Ishikawa (cell line): ENCODE measurements at regions not wholly inside any gene's neighbourhood (a gene's known extent, or its start where the extent isn't known, plus 50 kb on each side); places are given as distances from the start of the nearest gene placed in this dataset.

ENCODE experiments used
- CEBPB ChIP-seq: IDR thresholded peaks from 2 replicates; pipeline ENCODE4 v1.6.1; 2012
- EP300 ChIP-seq: IDR thresholded peaks from 2 replicates; pipeline ENCODE4 v1.6.1; 2012; ENCODE audit warnings: borderline replicate concordance
- NFIC ChIP-seq: IDR thresholded peaks from 2 replicates; pipeline ENCODE4 v1.6.1; 2012
- RAD21 ChIP-seq: IDR thresholded peaks from 2 replicates; pipeline ENCODE4 v1.6.1; 2012; ENCODE audit warnings: low read depth
- REST ChIP-seq: IDR thresholded peaks from 2 replicates; pipeline ENCODE4 v1.6.1; 2012; ENCODE audit warnings: low read depth, mild to moderate bottlenecking
- TAF1 ChIP-seq: IDR thresholded peaks from 2 replicates; pipeline ENCODE4 v1.6.1; 2012; ENCODE audit warnings: low read depth, mild to moderate bottlenecking

- TF ChIP-seq EP300 (no peak), REST (no peak), TAF1 (no peak), RAD21 (no peak), NFIC (no peak), CEBPB (no peak)
Observed at GRCh38 chr7:96870185-96870584, 135.2 kb upstream of the DLX6 start.
